ENCODE measurements at regions not wholly inside any gene's neighbourhood (a gene's known extent, or its start where the extent isn't known, plus 50 kb on each side); places are given as distances from the start of the nearest gene placed in this dataset.
A peak's percentile ranks its signal among the peaks of the same experiment; 100 is the strongest.

- no peaks in the 10 kb centered on the region for H3K27me3 ChIP-seq (ENCODE audit: control insufficient read depth, insufficient read depth, low read length)
- DNase-seq (ENCODE audit: low read depth in 2 of 2): no peak
Observed at GRCh38 chr18:43961722-43962121, 684.4 kb upstream of the SYT4 start.

GRCh38 chr18:43964666-43965065, 687.4 kb upstream of the SYT4 start:
- Histone ChIP-seq H3K79me2 (ENCODE audit: control insufficient read depth, insufficient read depth, low read length) (no peaks in the 10 kb centered on the region), H4K20me1 (ENCODE audit: control insufficient read depth, extremely low read depth, insufficient read depth, low read length) (no peaks in the 10 kb centered on the region), H2AFZ (ENCODE audit: low read length) (no peak overlapping the region), H3K36me3 (ENCODE audit: control insufficient read depth, insufficient read depth, low read length) (no peaks in the 10 kb centered on the region), H3K27ac (ENCODE audit: insufficient read depth, low read length) (no peak overlapping the region), H3K27me3 (ENCODE audit: control insufficient read depth, insufficient read depth, low read length) (no peaks in the 10 kb centered on the region), H3K9me3 (ENCODE audit: control insufficient read depth, insufficient read depth, low read depth, low read length) (no peaks in the 10 kb centered on the region), H3K9ac (ENCODE audit: insufficient read depth, low read length) (no peak overlapping the region), H3K4me2 (ENCODE audit: extremely low read depth, insufficient read depth, low read length) (no peak overlapping the region), H3K4me3 (replicated peaks in 1 of 4; ENCODE audit: control extremely low read depth in 1 of 4, insufficient read depth in 1 of 4, low read depth in 3 of 4, low read length in 4 of 4) (no peak overlapping the region), H3K4me1 (ENCODE audit: control insufficient read depth, extremely low read depth, insufficient read depth, low read length) (no peaks in the 10 kb centered on the region)
- DNase-seq (ENCODE audit: low read depth in 2 of 2): no peak
- TF ChIP-seq EZH2 (IDR thresholded peaks at IDR 0.05; ENCODE audit: low read length, missing control alignments) (no peak), CTCF (conservative IDR thresholded peaks at IDR 0.05 in 1 of 2, IDR thresholded peaks at IDR 0.05 in 1 of 2; ENCODE audit: low read depth in 1 of 2, low read length in 2 of 2) (no peak)

More at GRCh38 chr18:43961722-43962121, 684.4 kb upstream of the SYT4 start:
- H3K9me3 ChIP-seq (ENCODE audit: control insufficient read depth, insufficient read depth, low read depth, low read length): no peaks in the 10 kb centered on the region
- H3K36me3 ChIP-seq (ENCODE audit: control insufficient read depth, insufficient read depth, low read length): no peaks in the 10 kb centered on the region
- H3K27ac ChIP-seq (ENCODE audit: insufficient read depth, low read length): no peak overlapping the region
- no peak overlapping the region for H3K4me2 ChIP-seq (ENCODE audit: extremely low read depth, insufficient read depth, low read length)
- no peaks in the 10 kb centered on the region for H3K4me1 ChIP-seq (ENCODE audit: control insufficient read depth, extremely low read depth, insufficient read depth, low read length)
- TF ChIP-seq CTCF (conservative IDR thresholded peaks at IDR 0.05 in 1 of 2, IDR thresholded peaks at IDR 0.05 in 1 of 2; ENCODE audit: low read depth in 1 of 2, low read length in 2 of 2): no peak
- TF ChIP-seq EZH2 (IDR thresholded peaks at IDR 0.05; ENCODE audit: low read length, missing control alignments): no peak
- no peaks in the 10 kb centered on the region for H3K79me2 ChIP-seq (ENCODE audit: control insufficient read depth, insufficient read depth, low read length)
- no peak overlapping the region for H3K4me3 ChIP-seq (replicated peaks in 1 of 4; ENCODE audit: control extremely low read depth in 1 of 4, insufficient read depth in 1 of 4, low read depth in 3 of 4, low read length in 4 of 4)
- no peaks in the 10 kb centered on the region for H4K20me1 ChIP-seq (ENCODE audit: control insufficient read depth, extremely low read depth, insufficient read depth, low read length)
- H3K9ac ChIP-seq (ENCODE audit: insufficient read depth, low read length): no peak overlapping the region
- no peak overlapping the region for H2AFZ ChIP-seq (ENCODE audit: low read length)

GRCh38 chr18:43965691-43966090, 688.4 kb upstream of the SYT4 start:
- DNase-seq (ENCODE audit: low read depth in 2 of 2): peak; percentile 14 to 37
- H3K9ac ChIP-seq (ENCODE audit: insufficient read depth, low read length): no peak overlapping the region

More at GRCh38 chr18:43965691-43966090, 688.4 kb upstream of the SYT4 start:
- H3K4me3 ChIP-seq (replicated peaks in 1 of 4; ENCODE audit: control extremely low read depth in 1 of 4, insufficient read depth in 1 of 4, low read depth in 3 of 4, low read length in 4 of 4): no peak overlapping the region
- no peaks in the 10 kb centered on the region for H3K79me2 ChIP-seq (ENCODE audit: control insufficient read depth, insufficient read depth, low read length)
- no peaks in the 10 kb centered on the region for H3K27me3 ChIP-seq (ENCODE audit: control insufficient read depth, insufficient read depth, low read length)
- no peak overlapping the region for H3K27ac ChIP-seq (ENCODE audit: insufficient read depth, low read length)
- no peak overlapping the region for H3K4me2 ChIP-seq (ENCODE audit: extremely low read depth, insufficient read depth, low read length)
- no peak overlapping the region for H2AFZ ChIP-seq (ENCODE audit: low read length)
- no peaks in the 10 kb centered on the region for H4K20me1 ChIP-seq (ENCODE audit: control insufficient read depth, extremely low read depth, insufficient read depth, low read length)
- H3K9me3 ChIP-seq (ENCODE audit: control insufficient read depth, insufficient read depth, low read depth, low read length): no peaks in the 10 kb centered on the region
- H3K4me1 ChIP-seq (ENCODE audit: control insufficient read depth, extremely low read depth, insufficient read depth, low read length): no peaks in the 10 kb centered on the region
- TF ChIP-seq CTCF (conservative IDR thresholded peaks at IDR 0.05 in 1 of 2, IDR thresholded peaks at IDR 0.05 in 1 of 2; ENCODE audit: low read depth in 1 of 2, low read length in 2 of 2): no peak
- TF ChIP-seq EZH2 (IDR thresholded peaks at IDR 0.05; ENCODE audit: low read length, missing control alignments): no peak
- H3K36me3 ChIP-seq (ENCODE audit: control insufficient read depth, insufficient read depth, low read length): no peaks in the 10 kb centered on the region
